ENCODE measurements at regions not wholly inside any gene's neighbourhood (a gene's known extent, or its start where the extent isn't known, plus 50 kb on each side); places are given as distances from the start of the nearest gene placed in this dataset.

- no peak for TF ChIP-seq FLYWCH1 (CRISPR knock-in tag; IDR thresholded peaks at IDR 0.05)
- no peak for TF ChIP-seq ZNF30 (CRISPR knock-in tag; IDR thresholded peaks at IDR 0.05)
- no peak for TF ChIP-seq PLRG1 (conservative IDR thresholded peaks at IDR 0.05)
- no peak for TF ChIP-seq PCBP2 (optimal IDR thresholded peaks at IDR 0.05; ENCODE audit: low read depth, low read length, poor library complexity, severe bottlenecking)
- no peak for TF ChIP-seq ATAD3A (CRISPR knock-in tag; IDR thresholded peaks at IDR 0.05)
- no peak for TF ChIP-seq SETDB1 (CRISPR knock-in tag; IDR thresholded peaks at IDR 0.05; ENCODE audit: borderline replicate concordance)
- no peak for TF ChIP-seq SNAPC4 (CRISPR knock-in tag; IDR thresholded peaks at IDR 0.05)
- no peak for TF ChIP-seq CENPX (CRISPR knock-in tag; IDR thresholded peaks at IDR 0.05)
- no peak for TF ChIP-seq NFE2L1 (CRISPR knock-in tag; IDR thresholded peaks at IDR 0.05; ENCODE audit: borderline replicate concordance)
- TF ChIP-seq XBP1 (CRISPR knock-in tag; IDR thresholded peaks at IDR 0.05) = no peak
- TF ChIP-seq ATM (IDR thresholded peaks at IDR 0.05; ENCODE audit: borderline replicate concordance) = no peak
- no peak for TF ChIP-seq CHD4 (IDR thresholded peaks at IDR 0.05; ENCODE audit: borderline replicate concordance, low read length)
- no peak for TF ChIP-seq TFAP4 (IDR thresholded peaks at IDR 0.05; ENCODE audit: borderline replicate concordance, low read depth)
- no peak for TF ChIP-seq ZMAT5 (CRISPR knock-in tag; IDR thresholded peaks at IDR 0.05; ENCODE audit: borderline replicate concordance, low read depth)
- TF ChIP-seq NRL (CRISPR knock-in tag; IDR thresholded peaks at IDR 0.05; ENCODE audit: borderline replicate concordance) = 0 out of 2 replicates have a peak, but pooled peaks have one; percentile 64
- no peak for TF ChIP-seq KLF13 (CRISPR knock-in tag; IDR thresholded peaks at IDR 0.05)
- TF ChIP-seq ZNF607 (CRISPR knock-in tag; IDR thresholded peaks at IDR 0.05; ENCODE audit: borderline replicate concordance) = 0 out of 2 replicates have a peak, but pooled peaks have one; percentile 59
- no peak for TF ChIP-seq ZNF362 (CRISPR knock-in tag; IDR thresholded peaks at IDR 0.05; ENCODE audit: borderline replicate concordance)
- TF ChIP-seq ZFP36L1 (CRISPR knock-in tag; IDR thresholded peaks at IDR 0.05) = 0 out of 2 replicates have a peak, but pooled peaks have one; percentile 44
- TF ChIP-seq ZNF709 (CRISPR knock-in tag; IDR thresholded peaks at IDR 0.05) = no peak
- TF ChIP-seq ZZZ3 (CRISPR knock-in tag; IDR thresholded peaks at IDR 0.05; ENCODE audit: borderline replicate concordance) = no peak
- no peak; the same call in 1 of the 2 replicates for TF ChIP-seq SP140L (CRISPR knock-in tag; IDR thresholded peaks at IDR 0.05; ENCODE audit: borderline replicate concordance)
- TF ChIP-seq FOXK2 (IDR thresholded peaks at IDR 0.05) = no peak
- TF ChIP-seq ZNF205 (CRISPR knock-in tag; IDR thresholded peaks at IDR 0.05) = no peak
Measured at GRCh38 chr6:167506443-167507301, 181.8 kb downstream of the TTLL2 start (continued).
